Mesodermal cell (in vitro differentiated cells): ENCODE measurements at regions not wholly inside any gene's neighbourhood (a gene's known extent, or its start where the extent isn't known, plus 50 kb on each side); places are given as distances from the start of the nearest gene placed in this dataset.

Source experiments
- H3K27ac ChIP-seq: 2 replicates; pipeline ENCODE4 v1.7.0; 2013; ENCODE audit warnings: mild to moderate bottlenecking, low read depth, low read length, moderate library complexity; ENCODE audit not compliant: severe bottlenecking
- H3K36me3 ChIP-seq: 2 replicates; pipeline ENCODE4 v1.7.1; 2013; ENCODE audit warnings: mild to moderate bottlenecking, low read length, moderate library complexity; ENCODE audit not compliant: control insufficient read depth, insufficient read depth
- H3K4me1 ChIP-seq: one replicate; pipeline ENCODE4 v1.7.1; 2013; ENCODE audit warnings: mild to moderate bottlenecking, low read length; ENCODE audit not compliant: insufficient read depth, control insufficient read depth, poor library complexity, severe bottlenecking
- H3K4me3 ChIP-seq: 2 replicates; pipeline ENCODE4 v1.7.0; 2013; ENCODE audit warnings: low read length, control low read depth, mild to moderate bottlenecking; ENCODE audit not compliant: insufficient read depth, poor library complexity, severe bottlenecking; ENCODE audit errors: extremely low read depth
- H3K9me3 ChIP-seq: 2 replicates; pipeline ENCODE4 v1.7.1; 2013; ENCODE audit warnings: mild to moderate bottlenecking, low read length, moderate library complexity; ENCODE audit not compliant: control insufficient read depth
- WGBS, 2 experiments: methylation state at CpG; one replicate each; pipeline ENCODE4 v1.1.5; 2013; ENCODE audit warnings: missing lambda C conversion rate in 2 of 2; ENCODE audit not compliant: insufficient coverage in 2 of 2; 5-methylcytosine and 5-hydroxymethylcytosine counted together

DNA sequence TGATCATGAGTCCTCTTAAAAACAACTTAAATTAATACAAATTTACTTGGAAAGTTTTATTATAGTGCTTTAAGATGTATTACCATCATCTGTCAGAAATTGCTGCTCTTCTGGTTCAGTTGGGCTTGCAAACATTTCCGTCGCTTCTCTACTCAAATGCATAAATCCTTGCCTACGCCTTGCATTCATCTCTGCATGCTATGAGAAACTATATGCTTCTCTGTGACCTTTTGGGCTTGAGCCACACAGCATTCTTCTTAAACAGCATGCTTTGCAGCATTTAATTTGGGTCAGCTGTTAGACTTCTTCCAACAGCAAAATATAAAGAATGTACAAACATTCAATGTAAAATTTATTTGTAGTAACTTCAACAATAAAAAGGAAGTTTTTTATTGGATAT, 305.7 kb upstream of the FLRT2 start:
- no peaks in the 10 kb centered on the region for H3K9me3 ChIP-seq
- H3K4me1 ChIP-seq = no peaks in the 10 kb centered on the region
- 65 to 70% methylated on average over 3 of the region's 3 CpGs for WGBS, 2 experiments
- no peak overlapping the region for H3K4me3 ChIP-seq
- H3K36me3 ChIP-seq = no peaks in the 10 kb centered on the region
- H3K27ac ChIP-seq = no peak overlapping the region

DNA sequence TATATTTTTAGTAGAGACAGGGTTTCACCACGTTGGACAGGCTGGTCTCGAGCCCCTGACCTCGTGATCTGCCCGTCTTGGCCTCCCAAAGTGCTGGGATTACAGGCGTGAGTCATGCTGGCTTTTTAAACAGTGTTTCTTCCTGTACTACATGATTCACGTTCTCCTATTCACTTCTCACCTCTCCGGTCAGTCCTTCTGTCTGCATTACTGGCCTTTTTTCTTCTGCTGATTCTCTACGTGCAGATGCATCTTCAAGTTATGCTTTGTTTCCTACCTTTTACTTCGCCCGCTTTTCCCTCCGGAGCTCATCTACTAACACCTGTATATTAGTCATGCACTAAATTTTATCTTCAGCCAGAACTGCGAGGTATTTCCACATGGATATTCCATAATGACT, 296.2 kb upstream of the FLRT2 start:
- Histone ChIP-seq H3K4me1 (peaks cover 10% of the 10 kb centered on the region), H3K27ac (peak overlapping the region; percentile 76), H3K4me3 (no peak overlapping the region), H3K9me3 (no peaks in the 10 kb centered on the region), H3K36me3 (no peaks in the 10 kb centered on the region)
- 86 to 87% methylated on average over 12 of the region's 12 CpGs for WGBS, 2 experiments

DNA sequence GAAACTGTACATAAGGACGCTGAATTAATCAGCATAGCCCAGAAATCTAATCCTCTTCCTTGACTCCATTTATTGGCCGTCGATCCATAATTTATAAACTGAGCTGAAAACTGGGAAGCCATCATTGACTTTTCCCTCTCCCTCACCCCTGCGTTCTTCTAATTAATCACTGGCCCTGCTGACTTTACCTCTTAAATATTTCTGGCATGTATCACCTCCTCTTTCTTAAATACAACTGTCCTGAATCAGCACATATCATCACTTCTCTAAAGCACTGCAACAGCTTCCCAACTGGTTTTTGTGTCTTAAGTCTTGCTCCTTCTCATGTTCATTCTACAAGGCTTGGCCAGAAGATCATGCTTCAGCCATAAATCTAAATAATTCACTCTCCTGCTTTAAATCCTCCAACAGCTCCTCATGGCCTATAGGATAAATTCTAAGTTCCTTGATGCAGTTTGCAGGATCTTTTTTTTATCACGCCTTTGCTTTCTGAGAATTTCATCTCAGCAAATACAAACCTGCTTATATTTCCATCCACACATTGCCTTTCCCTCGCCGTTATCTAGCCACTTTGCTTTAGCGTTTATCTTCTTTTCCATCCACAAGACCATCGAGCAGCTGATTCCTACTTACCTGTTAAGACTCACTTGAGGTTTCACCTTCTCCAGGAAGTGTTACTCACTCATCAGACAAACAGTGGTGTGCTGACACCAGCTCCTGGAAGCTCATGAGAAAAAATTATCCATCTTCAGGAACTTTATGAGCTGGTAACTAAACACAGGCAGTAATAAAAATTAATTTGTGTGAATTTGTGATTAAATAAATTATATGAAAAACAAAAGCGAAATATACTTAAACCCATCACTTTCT, 295.6 kb upstream of the FLRT2 start:
- Histone ChIP-seq H3K27ac (peak overlapping the region; percentile 76), H3K36me3 (no peaks in the 10 kb centered on the region), H3K4me3 (no peak overlapping the region), H3K4me1 (peaks cover 10% of the 10 kb centered on the region), H3K9me3 (no peaks in the 10 kb centered on the region)
- 92 to 97% methylated on average over 9 of the region's 10 CpGs for WGBS, 2 experiments

DNA sequence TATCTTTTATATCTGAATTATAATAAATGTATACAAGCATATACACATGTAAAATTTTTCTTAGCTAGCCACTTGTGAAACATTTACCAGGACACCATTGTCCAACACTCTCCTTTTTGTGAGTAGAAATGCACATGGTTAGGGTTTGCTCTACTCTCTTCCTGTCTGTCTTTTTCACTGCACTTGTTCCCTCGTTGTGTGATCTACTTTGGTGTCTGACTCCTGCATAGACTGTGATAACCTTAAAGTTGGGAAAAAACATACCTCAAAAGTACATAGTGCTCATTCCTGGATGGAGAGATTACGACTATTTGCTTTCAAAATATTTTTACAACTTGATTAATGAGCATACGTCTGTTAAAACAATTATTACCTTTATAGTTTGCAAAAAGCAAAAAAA, 294.1 kb upstream of the FLRT2 start:
- Histone ChIP-seq H3K9me3 (no peaks in the 10 kb centered on the region), H3K36me3 (no peaks in the 10 kb centered on the region), H3K4me3 (no peak overlapping the region), H3K27ac (no peak overlapping the region), H3K4me1 (peaks cover 10% of the 10 kb centered on the region)
- WGBS, 2 experiments = 100% methylated on average over 2 of the region's 3 CpGs; no CpG with 5 or more reads in 1 of the 2 experiments

DNA sequence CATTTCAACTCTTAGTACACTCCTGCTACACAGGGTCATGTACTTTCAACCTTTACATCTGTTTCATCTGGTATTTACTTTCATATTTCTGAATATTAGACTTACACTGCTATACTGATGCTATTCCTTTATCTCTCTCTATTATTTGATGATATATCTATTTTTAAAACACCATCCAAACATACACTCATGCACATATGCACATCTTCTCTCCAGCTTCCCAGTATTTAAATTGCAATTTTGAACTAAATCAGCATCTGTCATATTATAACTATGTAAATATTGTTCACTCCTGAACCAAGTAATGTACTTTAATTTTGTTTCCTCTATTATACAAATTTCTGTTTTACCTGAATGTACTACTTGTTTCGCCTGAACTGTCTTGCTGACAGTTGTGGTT, 293.6 kb upstream of the FLRT2 start:
- H3K27ac ChIP-seq = no peak overlapping the region
- H3K4me1 ChIP-seq = peaks cover 10% of the 10 kb centered on the region
- H3K9me3 ChIP-seq = no peaks in the 10 kb centered on the region
- H3K4me3 ChIP-seq = no peak overlapping the region
- H3K36me3 ChIP-seq = no peaks in the 10 kb centered on the region
- 67% methylated on average over 1 of the region's 1 CpG; no CpG with 5 or more reads in 1 of the 2 experiments for WGBS, 2 experiments

DNA sequence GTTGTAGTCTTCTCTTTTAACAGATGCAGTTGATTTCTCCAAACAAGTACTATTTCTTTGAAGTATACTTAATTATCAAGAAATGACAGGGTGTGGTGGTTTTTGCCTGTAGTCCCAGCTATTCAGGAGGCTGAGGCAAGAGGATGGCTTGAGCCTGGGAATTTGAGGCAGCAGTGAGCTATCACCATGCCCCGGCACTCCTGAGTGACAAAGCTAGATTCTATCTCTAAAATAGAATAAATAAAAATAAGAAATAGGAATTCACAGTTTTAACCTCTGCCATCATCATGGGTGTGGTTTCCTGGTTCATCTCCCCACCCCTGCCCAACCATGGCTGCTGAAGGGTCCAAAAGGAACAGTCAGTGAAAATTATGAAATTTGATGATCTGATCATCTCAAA, 290.2 kb upstream of the FLRT2 start:
- H3K4me1 ChIP-seq = peaks cover under 1% of the 10 kb centered on the region
- no peaks in the 10 kb centered on the region for H3K36me3 ChIP-seq
- no CpG with 5 or more reads among the region's 1 CpG for WGBS, 2 experiments
- no peak overlapping the region for H3K27ac ChIP-seq
- no peaks in the 10 kb centered on the region for H3K9me3 ChIP-seq
- H3K4me3 ChIP-seq = no peak overlapping the region

DNA sequence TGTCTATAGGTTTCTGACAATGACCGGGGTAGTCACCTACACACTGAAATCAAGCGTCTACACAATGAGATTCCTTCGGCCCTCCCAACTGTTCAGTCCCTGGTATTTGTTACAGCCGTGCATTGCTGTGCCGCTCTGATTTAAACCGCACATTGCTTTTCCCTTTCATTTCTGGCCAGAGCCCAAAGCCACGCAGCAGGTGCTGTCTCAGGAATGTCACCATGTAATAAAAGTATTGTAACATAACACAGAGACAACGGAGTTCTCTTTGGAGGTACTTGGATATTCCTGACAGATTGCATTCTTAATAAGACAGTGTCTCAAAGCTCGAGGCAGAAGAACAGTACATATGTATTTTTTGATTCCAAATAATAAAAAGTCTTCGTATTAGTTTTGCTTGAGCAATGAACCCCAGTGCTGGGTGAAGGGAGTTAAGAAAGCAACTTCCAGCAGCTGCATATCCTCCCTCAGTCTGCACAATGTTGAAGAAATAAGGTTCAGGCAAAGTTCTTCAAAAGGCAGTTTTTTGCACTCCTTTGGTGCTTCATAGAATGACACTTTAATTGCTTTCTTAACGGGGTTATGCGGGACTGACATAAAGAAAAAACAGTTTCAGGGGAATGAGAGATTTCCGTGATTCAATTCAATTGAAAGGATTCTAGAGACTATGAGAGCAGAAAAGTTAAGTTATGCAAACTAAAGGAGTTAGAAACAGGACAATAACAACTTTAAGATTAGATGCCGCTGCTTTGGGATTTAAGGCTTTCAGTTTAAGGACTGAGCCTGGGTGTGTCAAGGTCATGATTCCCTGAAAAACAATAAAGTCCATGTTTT, 288.7 kb upstream of the FLRT2 start:
- no peaks in the 10 kb centered on the region for H3K4me1 ChIP-seq
- WGBS, 2 experiments = 88 to 90% methylated on average over 10 to 11 of the region's 14 CpGs
- no peak overlapping the region for H3K27ac ChIP-seq

DNA sequence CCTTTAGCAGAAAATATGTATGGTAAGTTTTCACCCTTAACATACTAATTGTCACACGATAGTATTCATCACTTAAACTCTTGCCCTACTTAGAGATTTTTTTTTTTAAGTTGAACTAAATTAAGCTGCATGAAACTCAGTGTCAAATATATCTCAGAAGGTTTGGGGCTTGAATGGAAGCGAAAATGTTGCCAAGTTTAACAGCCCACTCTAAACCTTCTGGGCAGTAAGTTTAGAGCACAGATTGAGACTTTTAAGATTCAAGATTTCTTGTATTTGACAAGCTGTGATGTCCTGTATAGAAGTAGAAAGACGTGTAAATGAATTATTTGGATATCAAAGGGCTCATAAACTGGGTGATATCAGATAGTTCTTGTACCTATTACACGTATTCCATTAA, 287.3 kb upstream of the FLRT2 start:
- Histone ChIP-seq H3K27ac (no peak overlapping the region), H3K4me3 (no peak overlapping the region), H3K36me3 (no peaks in the 10 kb centered on the region), H3K9me3 (no peaks in the 10 kb centered on the region), H3K4me1 (no peaks in the 10 kb centered on the region)
- WGBS, 2 experiments = 93 to 100% methylated on average over 2 to 3 of the region's 4 CpGs

More for the DNA sequence above, 288.7 kb upstream of the FLRT2 start:
- Histone ChIP-seq H3K36me3 (no peaks in the 10 kb centered on the region), H3K9me3 (no peaks in the 10 kb centered on the region), H3K4me3 (no peak overlapping the region)

DNA sequence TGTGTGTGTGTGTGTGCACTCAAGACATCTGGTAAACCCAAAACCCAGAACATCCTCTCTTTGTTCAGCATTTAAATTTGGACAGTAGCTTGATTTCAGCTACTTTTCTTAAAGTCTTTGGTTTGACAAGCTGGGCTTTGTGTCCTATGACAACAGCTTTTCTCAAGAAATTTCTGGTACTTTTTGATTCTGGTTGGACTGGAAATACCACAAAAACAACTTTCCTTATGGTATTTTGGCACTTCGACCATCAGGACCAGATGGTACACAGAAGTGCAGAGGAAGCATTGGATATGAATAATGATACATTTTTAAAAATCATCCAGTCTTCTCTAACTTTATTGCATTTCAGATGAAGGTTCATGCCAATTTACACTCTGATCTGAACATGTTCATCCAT, 286.6 kb upstream of the FLRT2 start:
- no peak overlapping the region for H3K27ac ChIP-seq
- WGBS, 2 experiments = no CpG with 5 or more reads among the region's 1 CpG
- no peaks in the 10 kb centered on the region for H3K36me3 ChIP-seq
- no peak overlapping the region for H3K4me3 ChIP-seq
- H3K9me3 ChIP-seq = no peaks in the 10 kb centered on the region
- no peaks in the 10 kb centered on the region for H3K4me1 ChIP-seq

DNA sequence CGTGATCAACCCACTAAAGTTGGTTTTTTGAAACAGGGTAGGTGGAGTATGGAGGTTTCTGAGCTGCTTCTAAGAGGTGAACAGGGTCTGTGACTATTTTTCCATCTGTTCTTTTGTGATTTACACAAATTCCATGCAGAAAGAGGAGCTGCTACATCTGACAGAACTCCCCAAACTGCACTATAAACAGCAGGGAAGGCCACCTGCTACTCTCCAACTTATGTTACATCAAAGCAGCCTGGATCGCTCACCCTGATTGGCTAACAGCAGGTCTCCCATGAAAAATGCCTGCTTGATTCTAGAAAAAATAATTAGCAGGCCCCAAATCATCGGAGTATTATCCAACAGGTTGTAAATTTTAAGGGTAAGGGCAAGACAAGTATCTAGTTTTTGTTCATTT, 282.9 kb upstream of the FLRT2 start:
- 84 to 98% methylated on average over 3 of the region's 3 CpGs for WGBS, 2 experiments
- Histone ChIP-seq H3K36me3 (no peaks in the 10 kb centered on the region), H3K4me3 (no peak overlapping the region), H3K27ac (no peak overlapping the region), H3K4me1 (peaks cover 5% of the 10 kb centered on the region), H3K9me3 (no peaks in the 10 kb centered on the region)
